ENCODE measurements at regions not wholly inside any gene's neighbourhood (a gene's known extent, or its start where the extent isn't known, plus 50 kb on each side); places are given as distances from the start of the nearest gene placed in this dataset.

DNA sequence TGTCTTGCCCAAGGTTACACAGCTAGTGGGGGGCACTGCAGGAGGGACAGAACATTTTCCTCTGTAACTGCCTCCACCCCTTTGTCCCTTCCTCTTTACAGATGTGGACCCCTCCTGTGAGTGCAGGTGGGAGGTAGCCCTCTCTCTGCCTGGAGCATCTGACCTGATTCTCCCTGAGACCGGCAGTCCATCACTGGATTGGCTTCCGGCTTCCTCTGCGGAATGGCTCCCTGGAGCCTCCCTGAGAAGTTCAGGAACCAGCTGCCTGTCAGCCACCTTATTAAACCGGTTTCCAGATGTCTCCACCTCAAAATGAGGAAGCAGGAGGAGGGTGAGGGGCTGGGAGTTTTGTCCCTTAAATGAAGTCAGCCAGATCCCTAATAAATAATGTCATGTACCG, 67.3 kb upstream of the TNP1 start:
- H3K27ac ChIP-seq, result no peak overlapping the region
- H3K9me2 ChIP-seq (replicated peaks; ENCODE audit: insufficient read depth), result no peaks in the 10 kb centered on the region
- H4K20me1 ChIP-seq (ENCODE audit: insufficient read depth, poor library complexity, severe bottlenecking), result no peaks in the 10 kb centered on the region
- H3K27me3 ChIP-seq, result no peaks in the 10 kb centered on the region
- DNase-seq (ENCODE audit: low spot score), result no peak
- H3K79me2 ChIP-seq, result no peaks in the 10 kb centered on the region
- H3K4me1 ChIP-seq (ENCODE audit: insufficient read depth), result no peaks in the 10 kb centered on the region
- no peak overlapping the region for H3K4me3 ChIP-seq
- 76% methylated on average over 5 of the region's 5 CpGs for WGBS (ENCODE audit: low lambda C conversion rate, missing lambda C conversion rate)
- no peaks in the 10 kb centered on the region for H3K36me3 ChIP-seq (replicated peaks; ENCODE audit: insufficient read depth, low read depth)
- H2AFZ ChIP-seq, result no peak overlapping the region
- TF ChIP-seq EZH2 (IDR thresholded peaks at IDR 0.05; ENCODE audit: borderline replicate concordance) (no peak), EZH2phosphoT487 (IDR thresholded peaks at IDR 0.05; ENCODE audit: low read depth, severe bottlenecking, unreplicated experiment) (no peak)
- TF ChIP-seq, protein P1, sequence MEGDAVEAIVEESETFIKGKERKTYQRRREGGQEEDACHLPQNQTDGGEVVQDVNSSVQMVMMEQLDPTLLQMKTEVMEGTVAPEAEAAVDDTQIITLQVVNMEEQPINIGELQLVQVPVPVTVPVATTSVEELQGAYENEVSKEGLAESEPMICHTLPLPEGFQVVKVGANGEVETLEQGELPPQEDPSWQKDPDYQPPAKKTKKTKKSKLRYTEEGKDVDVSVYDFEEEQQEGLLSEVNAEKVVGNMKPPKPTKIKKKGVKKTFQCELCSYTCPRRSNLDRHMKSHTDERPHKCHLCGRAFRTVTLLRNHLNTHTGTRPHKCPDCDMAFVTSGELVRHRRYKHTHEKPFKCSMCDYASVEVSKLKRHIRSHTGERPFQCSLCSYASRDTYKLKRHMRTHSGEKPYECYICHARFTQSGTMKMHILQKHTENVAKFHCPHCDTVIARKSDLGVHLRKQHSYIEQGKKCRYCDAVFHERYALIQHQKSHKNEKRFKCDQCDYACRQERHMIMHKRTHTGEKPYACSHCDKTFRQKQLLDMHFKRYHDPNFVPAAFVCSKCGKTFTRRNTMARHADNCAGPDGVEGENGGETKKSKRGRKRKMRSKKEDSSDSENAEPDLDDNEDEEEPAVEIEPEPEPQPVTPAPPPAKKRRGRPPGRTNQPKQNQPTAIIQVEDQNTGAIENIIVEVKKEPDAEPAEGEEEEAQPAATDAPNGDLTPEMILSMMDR (IDR thresholded peaks at IDR 0.05; ENCODE audit: poor library complexity), result no peak
- no peak overlapping the region for H3K4me2 ChIP-seq
- no peaks in the 10 kb centered on the region for H3K9me3 ChIP-seq (ENCODE audit: low read depth)

DNA sequence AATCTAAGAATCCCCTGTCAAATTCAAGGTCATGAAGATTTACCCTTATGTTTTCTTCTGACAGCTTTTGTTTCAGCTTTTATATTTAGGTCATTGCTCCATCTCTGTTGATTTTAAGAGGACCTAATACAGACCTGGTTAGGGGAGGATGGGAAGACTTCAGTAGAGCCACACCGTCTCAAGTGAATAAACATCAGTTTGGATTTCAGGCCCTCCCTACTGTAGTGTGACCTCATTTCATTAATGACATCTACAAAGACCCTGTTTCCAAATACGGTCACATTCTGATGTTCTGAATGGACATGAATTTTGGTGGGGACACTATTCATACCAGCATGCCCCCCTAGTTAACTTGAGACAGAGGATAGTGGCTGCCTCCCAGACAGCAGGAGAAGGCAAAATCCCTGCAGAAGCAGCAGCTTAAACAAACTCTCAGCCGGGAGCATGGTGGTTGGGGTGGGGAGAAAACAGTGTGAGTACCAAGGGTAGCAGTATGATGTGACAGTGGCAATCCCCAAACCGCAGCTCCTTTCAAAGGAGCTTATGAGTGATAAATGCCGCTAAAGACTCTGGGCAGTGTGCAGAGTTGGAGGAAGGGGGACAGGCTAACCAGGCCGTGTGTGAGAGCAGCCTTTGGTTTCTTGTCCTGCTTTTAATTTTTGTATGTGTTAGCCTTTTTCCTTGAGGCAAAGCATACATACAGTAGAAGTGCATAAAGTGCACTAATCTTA, 65.9 kb upstream of the TNP1 start:
- no peaks in the 10 kb centered on the region for H3K36me3 ChIP-seq (replicated peaks; ENCODE audit: insufficient read depth, low read depth)
- no peak overlapping the region for H3K4me2 ChIP-seq
- 70% methylated on average over 6 of the region's 6 CpGs for WGBS (ENCODE audit: low lambda C conversion rate, missing lambda C conversion rate)
- H3K9me3 ChIP-seq (ENCODE audit: low read depth), result no peaks in the 10 kb centered on the region
- H3K4me3 ChIP-seq, result no peak overlapping the region
- no peak overlapping the region for H2AFZ ChIP-seq
- H3K4me1 ChIP-seq (ENCODE audit: insufficient read depth), result no peaks in the 10 kb centered on the region
- no peaks in the 10 kb centered on the region for H4K20me1 ChIP-seq (ENCODE audit: insufficient read depth, poor library complexity, severe bottlenecking)
- no peaks in the 10 kb centered on the region for H3K9me2 ChIP-seq (replicated peaks; ENCODE audit: insufficient read depth)
- no peaks in the 10 kb centered on the region for H3K79me2 ChIP-seq
- no peak overlapping the region for H3K27ac ChIP-seq
- DNase-seq (ENCODE audit: low spot score), result no peak
- no peaks in the 10 kb centered on the region for H3K27me3 ChIP-seq
- TF ChIP-seq EZH2phosphoT487 (IDR thresholded peaks at IDR 0.05; ENCODE audit: low read depth, severe bottlenecking, unreplicated experiment), result no peak
- TF ChIP-seq, protein P1 (IDR thresholded peaks at IDR 0.05; ENCODE audit: poor library complexity), result no peak
- no peak for TF ChIP-seq EZH2 (IDR thresholded peaks at IDR 0.05; ENCODE audit: borderline replicate concordance)

DNA sequence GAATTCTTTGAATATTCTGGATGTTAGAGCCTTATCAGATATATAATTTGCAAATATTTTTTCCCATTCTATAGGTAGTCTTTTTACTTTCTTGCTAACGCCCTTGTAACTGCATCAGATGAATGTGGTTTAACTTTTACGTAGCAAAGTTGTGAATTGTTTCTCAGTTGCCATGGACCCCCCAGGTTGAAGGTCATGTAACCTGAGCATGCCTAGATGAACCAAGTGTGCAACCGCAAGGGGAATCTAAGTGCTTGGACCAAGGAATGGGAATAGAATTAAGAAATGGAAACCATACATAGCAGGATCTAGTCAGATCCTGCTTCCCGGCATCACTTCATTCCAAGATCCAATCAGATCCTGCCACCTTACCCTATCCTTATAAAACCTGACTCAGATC, 65.1 kb upstream of the TNP1 start:
- WGBS (ENCODE audit: low lambda C conversion rate, missing lambda C conversion rate), result 84% methylated on average over 4 of the region's 4 CpGs
- no peak overlapping the region for H3K4me3 ChIP-seq
- no peak overlapping the region for H3K4me2 ChIP-seq
- no peaks in the 10 kb centered on the region for H3K27me3 ChIP-seq
- no peaks in the 10 kb centered on the region for H3K4me1 ChIP-seq (ENCODE audit: insufficient read depth)
- DNase-seq (ENCODE audit: low spot score), result no peak
- H4K20me1 ChIP-seq (ENCODE audit: insufficient read depth, poor library complexity, severe bottlenecking), result no peaks in the 10 kb centered on the region
- TF ChIP-seq EZH2phosphoT487 (IDR thresholded peaks at IDR 0.05; ENCODE audit: low read depth, severe bottlenecking, unreplicated experiment) (no peak), EZH2 (IDR thresholded peaks at IDR 0.05; ENCODE audit: borderline replicate concordance) (no peak)
- TF ChIP-seq, protein P1 (IDR thresholded peaks at IDR 0.05; ENCODE audit: poor library complexity), result no peak
- H3K9me2 ChIP-seq (replicated peaks; ENCODE audit: insufficient read depth), result no peaks in the 10 kb centered on the region
- no peaks in the 10 kb centered on the region for H3K79me2 ChIP-seq
- H3K9me3 ChIP-seq (ENCODE audit: low read depth), result no peaks in the 10 kb centered on the region
- H2AFZ ChIP-seq, result no peak overlapping the region
- no peak overlapping the region for H3K27ac ChIP-seq
- H3K36me3 ChIP-seq (replicated peaks; ENCODE audit: insufficient read depth, low read depth), result no peaks in the 10 kb centered on the region
